Fibroblast of lung (primary cell): ENCODE measurements at regions not wholly inside any gene's neighbourhood (a gene's known extent, or its start where the extent isn't known, plus 50 kb on each side); places are given as distances from the start of the nearest gene placed in this dataset.

Source experiments
- CTCF ChIP-seq, 2 donors: IDR thresholded peaks in 1 of 2; conservative IDR thresholded peaks in 1 of 2; 1 replicate in 1 of 2; 2 replicates in 1 of 2; pipeline ENCODE4 v1.5.1; 2011 to 2012; ENCODE audit warnings: low read length in 2 of 2, control low read depth in 1 of 2, inconsistent platforms in 1 of 2, low read depth in 1 of 2, mild to moderate bottlenecking in 1 of 2
- EZH2 ChIP-seq: IDR thresholded peaks from 2 replicates; pipeline ENCODE4 v1.5.1; 2012; ENCODE audit warnings: low read length, control low read depth, mild to moderate bottlenecking; ENCODE audit errors: missing control alignments

GRCh38 chr14:71194251-71194650 is 287.0 kb downstream of the PCNX1 start:
- TF ChIP-seq CTCF (conservative IDR thresholded peaks at IDR 0.05 in 1 of 2, IDR thresholded peaks at IDR 0.05 in 1 of 2; ENCODE audit: low read depth in 1 of 2, low read length in 2 of 2) (no peak), EZH2 (no peak)
